Nucleus accumbens (tissue), 56 donors: ENCODE measurements at regions not wholly inside any gene's neighbourhood (a gene's known extent, or its start where the extent isn't known, plus 50 kb on each side); places are given as distances from the start of the nearest gene placed in this dataset.
"Not testable (repeated sequence)": the region's sequence is repeated elsewhere in the genome, so short reads cannot be mapped to it uniquely, and the experiment has no call there.

ENCODE experiments used
- DNase-seq, 56 donors: peaks; one replicate each; lab custom pipeline; 2025; lab: John Stamatoyannopoulos, UW

DNA sequence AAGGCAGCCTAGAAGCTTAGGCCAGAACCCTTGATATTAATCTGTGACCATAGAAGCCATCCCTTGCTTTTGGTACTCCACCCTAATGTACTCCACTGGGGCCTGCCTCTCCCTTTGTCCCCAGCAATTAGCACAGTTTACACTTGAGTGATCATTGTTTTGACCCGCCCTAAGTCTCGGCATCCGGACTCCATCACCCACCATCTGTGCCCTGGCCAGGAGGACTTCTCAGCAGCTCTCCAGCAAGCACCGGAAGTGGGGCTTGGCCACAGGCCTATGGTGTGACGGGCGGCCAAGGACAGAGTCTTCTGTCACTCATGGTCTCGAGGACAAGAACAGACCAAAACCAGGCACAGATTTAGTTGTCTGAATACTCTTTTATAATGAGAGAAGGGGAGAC is 126.5 kb upstream of the NTF3 start:
- DNase-seq: no peak

DNA sequence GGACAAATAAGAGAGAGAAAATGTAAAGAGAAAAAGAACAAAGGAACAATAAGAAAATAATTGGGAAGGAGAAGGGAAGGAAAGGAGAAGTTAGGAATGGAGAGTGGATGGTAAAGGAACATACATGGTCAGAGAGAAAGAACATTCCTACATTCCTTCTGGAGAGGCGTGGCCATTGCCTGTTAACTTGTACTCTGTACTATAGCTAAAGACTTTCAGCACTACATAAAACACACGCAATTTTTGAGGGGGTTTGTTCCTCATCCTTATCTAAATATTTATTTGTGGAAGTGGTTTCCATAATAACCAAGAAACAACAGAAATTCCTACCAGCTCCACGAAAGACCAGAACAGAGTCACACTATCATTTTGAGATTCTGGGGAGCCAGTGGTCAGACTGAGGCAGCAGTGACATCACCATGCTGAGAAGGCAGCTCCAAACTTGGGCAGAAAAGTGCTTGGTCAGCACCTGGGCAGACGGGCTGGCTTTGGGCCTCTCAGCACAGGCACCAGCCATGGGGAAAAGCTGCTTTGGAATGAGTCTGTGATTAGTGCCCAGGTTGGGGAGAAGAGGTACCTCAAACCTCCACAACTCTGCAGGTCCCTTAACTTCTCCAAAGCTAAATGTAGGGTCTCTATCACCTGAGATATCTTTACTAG is 125.9 kb upstream of the NTF3 start:
- DNase-seq: no peak

DNA sequence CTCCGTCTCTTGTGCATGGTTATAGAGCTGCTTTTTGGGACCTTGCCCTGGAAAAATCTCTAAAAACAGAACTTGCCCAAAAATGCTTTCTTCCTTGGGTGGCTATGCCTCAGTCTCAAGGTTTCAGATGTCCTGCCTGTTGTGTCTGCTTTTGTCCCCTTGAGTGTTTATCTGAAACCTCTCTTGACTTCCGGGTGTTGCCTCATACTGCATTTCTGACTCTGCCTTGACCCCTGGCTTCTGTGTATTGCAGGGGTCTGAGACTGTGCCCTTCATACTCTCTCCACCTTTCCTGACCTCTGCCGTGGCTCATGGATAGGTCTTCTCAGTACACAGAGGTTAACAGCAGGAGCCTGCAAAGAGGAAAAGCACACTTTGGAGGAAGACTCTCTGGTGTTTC is 124.8 kb upstream of the NTF3 start:
- DNase-seq: no peak

DNA sequence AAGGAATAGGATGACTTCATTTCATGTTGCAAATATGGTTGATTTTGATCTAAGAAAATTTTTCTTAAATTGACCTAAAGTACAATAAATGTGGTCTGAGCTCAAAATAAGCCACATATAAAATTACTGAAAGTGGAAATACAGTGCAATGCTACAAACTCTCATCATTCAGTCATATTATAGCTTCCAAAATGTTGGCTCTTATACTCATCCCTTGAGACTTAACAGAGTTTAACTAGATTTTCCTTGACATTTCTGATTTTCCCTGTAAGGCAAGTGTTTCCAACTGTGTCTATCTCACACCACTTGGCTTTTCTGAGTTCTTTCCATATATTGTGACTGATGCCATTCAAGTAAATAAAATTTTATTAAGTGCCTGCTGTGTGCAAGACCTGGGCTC is 123.7 kb upstream of the NTF3 start:
- no peak for DNase-seq

DNA sequence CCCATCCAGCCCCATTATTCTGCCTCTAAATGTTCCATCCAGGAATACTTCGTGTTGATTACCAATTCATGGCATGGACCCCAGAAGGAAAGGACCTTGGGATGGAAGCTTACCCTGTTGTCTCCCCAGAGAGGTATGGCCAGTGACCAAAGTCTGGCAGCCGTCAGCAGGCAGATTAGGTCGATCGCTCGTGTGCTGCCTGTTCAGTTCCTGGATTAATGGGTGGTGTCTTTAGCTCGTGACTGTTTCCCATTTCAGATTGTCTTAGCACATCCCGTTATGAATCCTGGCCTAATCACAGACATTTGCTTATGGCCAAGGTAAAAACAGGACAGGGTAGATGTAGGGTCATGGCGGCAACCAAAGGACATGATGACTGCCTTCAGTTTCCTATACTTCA is 122.9 kb upstream of the NTF3 start:
- DNase-seq: no peak

DNA sequence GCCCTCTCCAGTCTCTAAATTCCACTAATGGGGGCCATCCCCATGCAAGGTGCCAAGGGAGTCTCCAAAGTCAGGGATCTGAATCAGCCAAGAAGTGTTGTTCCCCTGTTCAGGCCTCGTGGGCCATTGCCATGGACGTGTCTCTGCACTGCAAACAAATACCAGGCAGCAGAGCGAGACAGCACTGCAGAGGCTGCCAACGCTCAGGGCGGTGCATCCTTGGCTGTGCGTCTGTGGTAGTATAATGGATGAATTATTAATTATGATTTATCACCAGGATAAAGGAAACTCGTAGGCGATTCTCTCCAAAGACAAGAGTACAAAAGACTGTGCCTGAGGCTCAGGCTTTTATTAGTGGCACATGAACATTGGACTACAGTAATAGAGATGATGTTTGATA is 122.3 kb upstream of the NTF3 start:
- no peak for DNase-seq

DNA sequence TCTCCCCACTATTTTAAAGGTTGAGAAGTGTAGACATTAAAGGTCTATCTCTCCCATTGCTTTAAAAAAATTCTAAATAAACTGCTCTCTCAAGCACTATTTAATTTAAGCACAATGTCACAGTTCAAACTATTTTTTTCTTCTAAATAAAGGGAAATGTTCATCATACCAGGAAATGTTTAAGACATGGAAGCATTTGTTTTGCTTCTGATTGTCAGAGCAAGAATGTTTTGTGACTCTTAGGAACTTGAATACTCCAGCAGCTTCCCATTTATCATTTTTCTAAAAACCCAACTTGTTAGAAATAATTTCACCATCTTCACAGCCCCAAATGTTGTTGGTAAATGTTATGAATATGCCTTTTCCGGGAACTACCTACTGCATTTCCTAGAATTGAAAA is 121.8 kb upstream of the NTF3 start:
- no peak for DNase-seq

DNA sequence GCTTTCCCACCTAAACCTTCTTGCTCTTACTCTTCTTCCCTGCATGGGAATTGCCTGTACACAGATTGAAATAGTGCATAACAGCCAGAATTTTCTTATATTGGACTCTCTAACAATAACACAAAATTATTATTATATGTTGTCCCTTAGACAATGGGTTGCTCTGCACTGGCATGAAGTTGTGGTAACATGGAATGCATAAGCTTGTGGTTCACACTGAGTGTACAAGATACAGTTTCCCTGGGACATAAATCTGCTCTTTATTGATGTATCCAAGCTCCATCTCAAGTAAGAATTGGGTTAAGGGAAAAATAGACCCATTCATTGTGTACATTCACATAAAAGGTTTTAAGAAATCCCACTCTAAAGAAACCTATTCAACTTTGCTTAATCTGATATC is 114.4 kb upstream of the NTF3 start:
- no peak for DNase-seq

DNA sequence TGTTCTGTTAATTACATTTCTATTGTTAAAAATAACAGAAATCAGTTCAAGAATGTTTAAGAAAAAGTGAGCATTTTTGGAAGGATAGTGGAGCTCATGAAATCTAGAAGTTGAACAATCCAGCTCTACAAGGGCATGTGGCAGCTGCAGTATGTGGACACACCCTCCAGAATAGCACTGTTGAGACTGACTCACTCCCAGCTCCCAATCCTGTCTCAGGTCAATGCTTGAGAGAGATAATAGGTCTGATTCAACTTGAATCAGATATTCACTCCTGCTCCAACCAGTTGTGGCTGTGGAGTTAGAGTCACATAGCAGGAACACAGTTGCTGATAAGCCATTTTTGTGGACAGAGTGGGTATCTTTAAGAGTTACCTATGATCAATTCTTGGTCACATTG is 113.0 kb upstream of the NTF3 start:
- DNase-seq: no peak

DNA sequence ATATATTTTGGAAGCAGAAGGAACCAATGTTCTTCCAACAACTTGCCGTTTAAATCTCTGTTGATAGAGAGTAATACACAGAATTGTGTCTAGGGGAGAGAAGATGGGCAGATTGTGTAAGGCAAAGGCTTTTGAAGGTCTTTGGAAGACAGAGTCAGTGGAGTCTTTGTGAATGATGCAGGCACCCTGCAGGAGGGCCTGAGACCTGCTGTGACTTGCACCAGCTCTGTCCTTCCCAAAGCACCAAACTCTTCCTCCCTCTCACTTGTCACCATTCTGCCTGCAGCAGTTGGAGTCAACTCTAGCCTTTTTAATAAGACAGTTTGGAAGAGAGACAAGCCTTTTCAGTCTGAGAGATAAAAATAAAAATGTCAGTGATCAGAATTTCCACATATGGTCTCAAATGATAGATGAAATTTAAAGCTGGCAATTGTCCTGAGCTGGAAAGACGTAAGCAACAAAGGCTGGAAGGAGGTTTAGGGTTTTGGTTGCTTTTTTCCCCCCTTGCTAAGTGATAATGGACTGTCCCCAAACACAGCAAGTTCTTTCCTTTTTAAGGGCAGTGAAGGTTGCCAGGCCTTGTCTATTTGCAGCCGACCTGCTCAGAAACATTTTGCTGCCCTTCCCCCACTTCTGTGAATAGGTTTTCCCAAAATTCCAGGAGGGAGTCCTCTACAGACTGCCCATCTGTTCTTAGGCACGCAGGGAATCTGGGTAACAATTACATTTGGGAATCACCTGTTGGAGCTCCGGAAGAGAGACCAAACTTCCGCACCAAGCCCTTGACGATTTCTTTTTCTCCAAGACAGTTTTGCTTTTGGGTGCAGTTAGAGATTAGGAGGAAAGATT is 103.0 kb upstream of the NTF3 start:
- no peak for DNase-seq

DNA sequence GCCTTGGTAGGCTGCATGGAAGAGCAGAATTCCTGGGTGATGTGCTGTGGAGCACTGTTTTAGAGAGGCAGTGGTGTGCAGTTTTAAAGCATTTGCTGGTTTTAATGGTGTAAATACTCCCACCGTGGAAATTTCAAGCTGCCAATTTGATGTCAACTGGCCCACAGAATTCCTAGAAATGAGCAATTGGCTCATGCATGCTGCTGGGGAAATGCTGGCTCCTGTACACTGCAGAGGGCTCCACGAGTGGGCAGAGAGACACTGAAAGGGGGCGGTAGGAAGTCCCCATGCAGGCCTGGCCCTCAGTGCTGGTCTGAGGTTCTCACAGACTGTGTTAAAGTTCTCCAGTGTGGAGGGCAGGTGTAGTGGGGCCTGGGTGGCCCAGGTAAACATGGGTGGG is 99.4 kb upstream of the NTF3 start:
- DNase-seq: no peak

DNA sequence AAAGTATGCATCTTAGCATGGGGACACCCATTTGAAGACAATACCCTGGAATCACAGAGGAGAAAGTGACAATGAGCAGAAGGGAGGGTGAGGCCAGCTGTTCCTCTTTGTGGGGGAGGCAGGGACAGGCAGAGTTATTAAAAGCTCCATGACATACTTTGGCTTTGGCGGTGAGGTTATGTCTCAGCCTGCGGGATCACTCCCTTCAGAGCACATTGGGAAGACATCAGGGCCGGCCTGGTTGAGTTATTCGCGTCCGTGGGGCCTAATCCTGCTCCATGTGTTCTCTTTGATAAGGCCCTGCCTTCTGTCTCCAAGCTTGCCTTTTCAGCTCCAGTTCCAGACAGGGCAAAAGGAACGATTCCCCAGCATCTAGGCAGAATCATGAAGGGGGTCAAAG is 98.8 kb upstream of the NTF3 start:
- DNase-seq: no peak

DNA sequence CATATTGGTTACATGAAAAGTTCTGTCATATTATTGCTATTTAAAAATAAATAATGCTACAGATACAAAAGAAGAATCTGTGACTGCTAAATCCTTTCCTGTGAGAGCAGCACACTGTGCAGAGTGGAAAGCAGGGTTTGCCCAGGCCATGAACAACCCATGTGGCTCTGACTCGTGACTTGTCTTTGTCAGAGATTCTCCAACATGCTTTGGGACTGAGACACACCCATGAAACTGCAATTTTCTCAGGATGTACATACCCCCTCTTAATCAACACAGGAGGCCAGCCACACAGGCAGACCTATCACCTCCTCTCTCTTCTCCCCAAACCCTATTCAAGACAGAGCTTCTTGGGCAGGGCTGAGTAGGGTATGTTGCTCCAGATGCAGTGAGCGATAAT is 96.8 kb upstream of the NTF3 start:
- DNase-seq: no peak

DNA sequence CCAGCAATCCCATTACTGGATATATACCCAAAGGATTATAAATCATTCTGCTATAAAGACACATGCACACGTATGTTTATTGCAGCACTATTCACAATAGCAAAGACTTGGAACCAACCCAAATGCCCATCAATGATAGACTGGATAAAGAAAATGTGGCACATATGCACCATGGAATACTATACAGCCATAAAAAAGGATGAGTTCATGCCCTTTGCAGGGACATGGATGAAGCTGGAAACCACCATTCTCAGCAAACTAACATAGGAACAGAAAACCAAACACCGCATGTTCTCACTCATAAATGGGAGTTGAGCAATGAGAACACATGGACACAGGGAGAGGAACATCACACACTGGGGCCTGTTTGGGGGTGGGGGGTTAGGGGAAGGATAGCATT is 90.8 kb upstream of the NTF3 start:
- not testable (repeated sequence) for DNase-seq

DNA sequence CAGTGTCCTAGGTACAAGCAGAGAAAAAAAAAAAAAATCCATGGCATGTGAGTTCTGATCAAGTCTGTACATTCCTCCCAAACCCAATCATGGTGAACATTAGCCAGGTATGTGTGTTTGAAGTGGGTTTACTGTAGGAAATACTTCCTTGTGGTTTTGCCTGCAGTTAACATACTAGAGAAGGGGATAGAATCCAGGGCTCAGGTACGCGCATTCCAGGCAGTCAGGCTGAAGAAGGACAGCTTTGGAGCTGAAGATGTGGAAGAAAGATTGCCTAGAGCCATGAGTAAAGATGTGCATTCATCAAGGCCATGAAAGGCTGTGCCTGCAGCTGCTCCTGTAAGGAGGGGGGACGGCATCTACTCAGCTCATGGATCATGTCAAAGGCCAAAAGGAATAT is 88.2 kb upstream of the NTF3 start:
- no peak for DNase-seq

DNA sequence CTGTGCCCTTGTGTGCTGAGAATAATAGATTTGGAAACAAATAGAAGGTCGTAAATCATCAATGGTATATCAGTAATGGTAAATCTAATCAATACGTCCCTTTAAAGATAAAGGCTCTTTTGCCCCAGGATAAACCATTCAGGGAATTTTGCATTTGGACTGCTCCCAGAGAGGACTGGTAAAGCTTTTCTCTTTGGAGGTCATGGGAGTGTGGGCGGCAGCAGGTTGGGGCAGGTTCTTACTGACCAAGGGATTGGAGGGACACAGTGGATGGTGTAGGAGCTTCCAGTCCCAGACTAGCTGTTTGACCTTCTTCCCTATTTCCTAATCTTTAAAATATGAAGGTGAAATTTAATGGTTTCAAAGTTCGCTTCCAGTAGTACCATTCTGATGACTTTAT is 87.8 kb upstream of the NTF3 start:
- no peak for DNase-seq

DNA sequence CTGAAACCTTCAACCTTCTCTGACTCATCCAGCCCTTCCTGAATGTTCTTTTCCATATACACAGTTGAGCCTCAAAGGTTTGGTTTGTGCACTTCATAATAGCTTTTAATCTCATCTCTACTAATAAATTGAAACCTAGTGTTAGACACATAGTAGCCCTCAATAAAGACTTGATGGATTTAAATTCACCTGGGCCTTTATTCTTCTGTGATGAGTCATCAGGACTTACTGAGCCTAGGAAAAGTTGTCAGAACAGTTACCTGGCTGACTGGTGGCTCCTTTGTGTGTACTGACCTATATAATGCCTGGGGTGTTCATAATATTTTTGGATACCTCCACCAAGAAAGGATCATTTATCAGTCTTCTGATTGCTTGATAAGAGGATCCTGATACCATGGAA is 86.4 kb upstream of the NTF3 start:
- DNase-seq: no peak

DNA sequence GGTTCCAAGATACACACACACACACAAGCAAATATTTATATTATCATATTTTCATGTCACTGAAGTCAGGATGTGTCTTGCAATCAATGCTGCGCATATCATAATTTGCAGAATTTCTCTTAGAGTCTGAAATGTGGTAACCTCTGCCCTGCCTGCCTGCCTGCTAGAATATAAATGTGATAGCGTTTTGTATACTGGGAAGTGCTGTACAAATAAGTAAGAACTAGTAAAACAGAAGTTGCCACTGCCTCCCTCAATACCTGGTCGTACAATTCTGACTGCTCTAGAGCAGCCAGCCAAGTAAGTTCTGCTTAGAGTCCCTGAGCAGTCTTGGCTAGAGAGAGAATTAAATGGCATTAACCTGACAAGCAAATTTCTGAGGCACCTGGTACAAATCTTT is 83.9 kb upstream of the NTF3 start:
- DNase-seq: no peak

DNA sequence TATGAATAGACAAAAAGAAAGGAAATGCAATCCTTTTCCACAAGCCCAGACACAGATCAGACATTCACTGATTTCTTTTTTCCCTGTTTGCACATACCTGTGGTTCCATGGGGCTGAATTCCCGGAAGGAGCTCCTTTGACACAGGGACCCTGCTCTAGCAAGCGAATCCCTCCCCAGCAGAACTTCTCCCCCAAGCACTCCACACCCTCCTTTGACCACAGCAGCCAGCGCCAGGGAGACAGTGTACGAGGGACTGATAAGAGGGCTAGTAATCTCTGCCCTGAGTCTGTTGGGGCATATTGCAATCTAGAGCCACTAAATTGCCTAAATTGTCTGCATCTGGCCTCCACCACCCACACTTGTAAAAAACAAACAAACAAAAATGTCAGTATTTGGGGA is 83.4 kb upstream of the NTF3 start:
- no peak for DNase-seq

DNA sequence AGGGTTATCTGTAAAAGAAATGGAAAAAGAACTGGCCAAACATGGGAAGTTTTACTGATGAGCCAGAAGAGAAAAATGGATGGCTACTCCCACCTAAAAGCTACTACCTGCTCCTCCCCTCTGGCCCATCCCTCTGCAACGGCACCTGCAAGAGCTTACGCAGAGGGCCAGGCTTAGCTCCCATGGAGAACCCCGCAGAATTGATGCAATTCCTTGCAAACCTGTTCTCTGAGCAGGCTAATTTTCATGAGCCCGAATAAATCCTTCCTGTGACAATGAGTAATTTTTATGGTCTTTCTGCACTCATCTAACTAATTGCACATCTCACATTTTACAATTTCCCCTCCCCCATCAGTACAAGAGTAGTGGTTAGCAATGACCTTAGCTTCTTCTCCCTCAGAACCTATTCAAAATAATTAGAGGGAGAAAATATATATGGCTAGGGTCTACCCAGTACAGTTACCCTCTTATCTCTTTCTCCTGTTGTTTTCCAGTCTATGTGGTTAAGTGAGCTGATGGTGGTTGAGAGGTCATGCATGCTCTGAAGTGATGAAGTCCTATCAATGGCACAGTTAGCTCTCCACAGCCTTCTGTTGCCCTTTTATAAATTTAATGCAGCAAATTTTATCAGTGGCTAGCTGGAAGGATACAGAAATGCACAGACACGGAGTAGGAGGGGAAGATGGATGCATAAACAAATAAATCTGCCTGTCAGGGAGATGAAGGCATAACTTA is 67.7 kb upstream of the NTF3 start:
- DNase-seq: no peak

DNA sequence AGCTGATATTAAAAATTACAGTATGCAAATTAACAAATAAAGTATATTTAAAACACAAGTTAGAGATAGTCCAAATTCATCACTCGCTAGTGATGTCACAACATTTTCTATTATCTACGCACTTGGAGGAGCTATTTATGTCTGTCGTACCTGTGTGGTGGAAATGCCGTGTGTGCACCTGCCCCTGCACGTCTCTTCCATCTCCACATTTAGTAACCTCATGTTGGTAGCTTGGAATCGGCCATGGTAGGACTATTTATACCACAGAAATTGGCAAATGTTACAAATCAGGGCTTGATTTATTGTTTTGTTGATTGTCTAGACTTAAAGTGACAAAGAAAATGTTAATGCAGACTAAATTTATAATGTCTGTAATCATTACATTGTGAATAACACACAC is 62.6 kb upstream of the NTF3 start:
- no peak for DNase-seq

DNA sequence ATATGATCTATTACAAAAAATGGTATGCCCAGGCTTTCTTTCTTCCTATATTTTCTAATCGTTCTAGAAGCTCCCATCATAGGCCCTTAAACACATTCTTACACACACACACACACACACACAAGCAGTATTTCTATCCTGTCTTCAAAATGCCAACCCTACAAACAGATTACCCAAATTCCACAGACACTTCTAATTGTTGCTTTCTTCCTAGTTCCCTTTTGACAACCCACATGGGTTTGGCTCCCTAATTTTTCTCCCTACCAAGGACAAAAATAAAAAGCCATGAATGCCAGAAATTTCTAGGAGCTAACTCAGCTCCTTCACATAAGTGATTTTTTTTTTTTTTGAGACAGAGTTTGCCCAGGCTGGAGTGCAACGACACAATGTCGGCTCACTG is 60.3 kb upstream of the NTF3 start:
- no peak for DNase-seq
